MCF 10A (cell line): ENCODE measurements at regions not wholly inside any gene's neighbourhood (a gene's known extent, or its start where the extent isn't known, plus 50 kb on each side); places are given as distances from the start of the nearest gene placed in this dataset.

Experiments used
- BruUV-seq: library from RNA; stranded (reverse); fragments of 400-500 nt; replicated peaks from 2 replicates; lab custom pipeline; 2021; lab: Mats Ljungman, UMichigan
- CTCF ChIA-PET: fragments of 300-600 bp; sonication (Branson Sonifier 250); formaldehyde crosslinking; extraction: SDS; loops from one replicate; lab custom pipeline; 2021; ENCODE audit warnings: antibody characterized with exemption, inconsistent platforms; lab: Yijun Ruan, JAX
- POLR2A ChIA-PET: fragments of 300-600, 350-650 bp; sonication (Branson Sonifier 250); formaldehyde crosslinking; extraction: SDS; loops from one replicate; lab custom pipeline; 2020; ENCODE audit warnings: antibody characterized with exemption, inconsistent platforms; lab: Yijun Ruan, JAX
- DNase-seq: peaks from one replicate; pipeline ENCODE4 v3.0.0-alpha.2; 2018; ENCODE audit not compliant: unreplicated experiment
- H3K27ac Mint-ChIP-seq: one replicate; pipeline ENCODE4 v1.8.0; 2022; ENCODE audit warnings: mild to moderate bottlenecking, low read depth, mixed read lengths; ENCODE audit not compliant: unreplicated experiment
- H3K27me3 Mint-ChIP-seq: one replicate; pipeline ENCODE4 v1.8.0; 2022; ENCODE audit warnings: mixed read lengths; ENCODE audit not compliant: insufficient read depth, unreplicated experiment
- H3K36me3 Mint-ChIP-seq: one replicate; pipeline ENCODE4 v1.8.0; 2022; ENCODE audit warnings: mild to moderate bottlenecking, moderate library complexity, mixed read lengths; ENCODE audit not compliant: insufficient read depth, unreplicated experiment
- H3K4me1 Mint-ChIP-seq: one replicate; pipeline ENCODE4 v1.8.0; 2022; ENCODE audit warnings: mixed read lengths; ENCODE audit not compliant: insufficient read depth, unreplicated experiment
- H3K4me3 Mint-ChIP-seq: one replicate; pipeline ENCODE4 v1.8.0; 2022; ENCODE audit warnings: mild to moderate bottlenecking, moderate library complexity, mixed read lengths; ENCODE audit not compliant: unreplicated experiment
- H3K9me3 Mint-ChIP-seq: one replicate; pipeline ENCODE4 v1.8.0; 2022; ENCODE audit warnings: mixed read lengths; ENCODE audit not compliant: unreplicated experiment
- intact Hi-C: fragments of 100-400 bp; cut with micrococcal nuclease; formaldehyde crosslinking; loops from 2 replicates; pipeline ENCODE4 v1.14.1; 2022
- TF ChIP-seq, protein P1 (sequence below): fragments of 200-600 bp; IDR thresholded peaks from one replicate; pipeline ENCODE4 v1.8.0; 2022; ENCODE audit warnings: antibody characterized with exemption, mild to moderate bottlenecking; ENCODE audit not compliant: unreplicated experiment

- Mint-ChIP-seq H3K4me1 (no peaks in the 10 kb centered on the region), H3K4me3 (no peak overlapping the region), H3K36me3 (no peaks in the 10 kb centered on the region), H3K27me3 (peaks cover 44% of the 10 kb centered on the region), H3K27ac (no peak overlapping the region), H3K9me3 (no peaks in the 10 kb centered on the region)
- TF ChIP-seq, protein P1, sequence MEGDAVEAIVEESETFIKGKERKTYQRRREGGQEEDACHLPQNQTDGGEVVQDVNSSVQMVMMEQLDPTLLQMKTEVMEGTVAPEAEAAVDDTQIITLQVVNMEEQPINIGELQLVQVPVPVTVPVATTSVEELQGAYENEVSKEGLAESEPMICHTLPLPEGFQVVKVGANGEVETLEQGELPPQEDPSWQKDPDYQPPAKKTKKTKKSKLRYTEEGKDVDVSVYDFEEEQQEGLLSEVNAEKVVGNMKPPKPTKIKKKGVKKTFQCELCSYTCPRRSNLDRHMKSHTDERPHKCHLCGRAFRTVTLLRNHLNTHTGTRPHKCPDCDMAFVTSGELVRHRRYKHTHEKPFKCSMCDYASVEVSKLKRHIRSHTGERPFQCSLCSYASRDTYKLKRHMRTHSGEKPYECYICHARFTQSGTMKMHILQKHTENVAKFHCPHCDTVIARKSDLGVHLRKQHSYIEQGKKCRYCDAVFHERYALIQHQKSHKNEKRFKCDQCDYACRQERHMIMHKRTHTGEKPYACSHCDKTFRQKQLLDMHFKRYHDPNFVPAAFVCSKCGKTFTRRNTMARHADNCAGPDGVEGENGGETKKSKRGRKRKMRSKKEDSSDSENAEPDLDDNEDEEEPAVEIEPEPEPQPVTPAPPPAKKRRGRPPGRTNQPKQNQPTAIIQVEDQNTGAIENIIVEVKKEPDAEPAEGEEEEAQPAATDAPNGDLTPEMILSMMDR = no peak
- intact Hi-C loops = no loop called here
- BruUV-seq = no TSS peak
- CTCF ChIA-PET = no interaction called here
- no peak for DNase-seq
- POLR2A ChIA-PET = no interaction called here
Measured at GRCh38 chr17:6358131-6358530, 76.8 kb downstream of the AIPL1 start.

DNA sequence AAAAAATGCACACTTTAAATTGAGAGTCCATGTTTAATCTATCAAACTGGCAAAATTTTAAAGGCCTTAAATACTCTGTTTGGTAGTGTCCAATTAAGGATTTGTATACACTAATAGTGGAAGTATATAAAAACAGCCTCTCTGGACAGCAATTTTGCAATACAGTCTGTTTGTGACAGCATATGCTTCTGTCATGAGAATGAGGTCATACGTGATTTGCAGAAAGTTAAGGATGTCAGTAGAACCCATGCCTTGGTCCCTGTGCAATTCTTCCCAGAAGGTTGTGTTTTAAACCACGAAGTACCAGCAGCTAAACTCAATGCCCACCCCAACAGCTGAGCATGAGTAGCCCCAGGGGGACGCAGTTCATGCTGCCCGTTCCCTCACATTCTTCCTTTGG lies 78.4 kb downstream of the AIPL1 start:
- CTCF ChIA-PET = interaction anchor here (0.7 kb wide), 1 partner anchor 26 kb away, joined by 4 read pairs; no protein-coding TSS in a partner anchor
- Mint-ChIP-seq H3K9me3 (no peaks in the 10 kb centered on the region), H3K4me3 (no peak overlapping the region), H3K36me3 (no peaks in the 10 kb centered on the region), H3K4me1 (no peaks in the 10 kb centered on the region), H3K27me3 (peaks cover 57% of the 10 kb centered on the region), H3K27ac (no peak overlapping the region)
- DNase-seq = no peak
- TF ChIP-seq, protein P1 = no peak
- intact Hi-C loops = no loop called here
- BruUV-seq = no TSS peak
- POLR2A ChIA-PET = no interaction called here

DNA sequence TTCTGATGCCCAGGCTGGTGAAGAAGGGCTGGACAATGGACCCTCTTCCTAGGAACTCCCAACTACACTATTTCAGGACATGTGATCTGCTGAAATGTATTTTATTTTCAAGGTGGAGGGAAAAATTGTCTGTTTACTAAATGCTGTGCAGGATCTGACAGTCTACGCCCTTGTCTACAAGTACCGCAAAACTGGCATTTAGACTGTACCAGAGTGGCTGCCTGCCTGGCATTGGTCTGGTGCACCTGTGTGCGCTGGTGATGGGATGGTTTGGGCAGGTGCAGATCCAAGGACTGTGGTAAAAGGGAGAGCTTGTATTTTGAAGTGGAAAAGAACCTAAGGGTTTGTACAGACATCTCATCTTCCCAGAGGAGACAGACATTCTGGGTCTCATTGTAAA lies 79.7 kb downstream of the AIPL1 start:
- Mint-ChIP-seq H3K36me3 (no peaks in the 10 kb centered on the region), H3K27me3 (peaks cover 51% of the 10 kb centered on the region), H3K27ac (no peak overlapping the region), H3K4me1 (no peaks in the 10 kb centered on the region), H3K9me3 (no peaks in the 10 kb centered on the region), H3K4me3 (no peak overlapping the region)
- TF ChIP-seq, protein P1 = no peak
- DNase-seq = no peak
- ChIA-PET CTCF (no interaction called here), POLR2A (no interaction called here)
- intact Hi-C loops = no loop called here
- no TSS peak for BruUV-seq

- intact Hi-C loops = no loop called here
- no peak for DNase-seq
- H3K4me3 Mint-ChIP-seq = no peak overlapping the region
- peaks cover 57% of the 10 kb centered on the region for H3K27me3 Mint-ChIP-seq
- H3K27ac Mint-ChIP-seq = no peak overlapping the region
- CTCF ChIA-PET = no interaction called here
- POLR2A ChIA-PET = interaction anchor here (0.8 to 0.9 kb wide), 2 partner anchors 7 to 12 kb away, joined by 3 read pairs; no protein-coding TSS in a partner anchor
- no peaks in the 10 kb centered on the region for H3K36me3 Mint-ChIP-seq
- TF ChIP-seq, protein P1 = no peak
- BruUV-seq = no TSS peak
- no peaks in the 10 kb centered on the region for H3K9me3 Mint-ChIP-seq
- no peaks in the 10 kb centered on the region for H3K4me1 Mint-ChIP-seq
Measured at GRCh38 chr17:6352801-6353560, 81.9 kb downstream of the AIPL1 start.
